SJCRH30 (cell line): ENCODE measurements at regions not wholly inside any gene's neighbourhood (a gene's known extent, or its start where the extent isn't known, plus 50 kb on each side); places are given as distances from the start of the nearest gene placed in this dataset.
"Not testable (repeated sequence)": the region's sequence is repeated elsewhere in the genome, so short reads cannot be mapped to it uniquely, and the experiment has no call there.

ENCODE experiments used
- DNase-seq, 2 experiments: peaks; one replicate each; pipeline ENCODE4 v3.0.0-alpha.2; 2015 to 2020
- H3K27ac ChIP-seq: fragments of 250-450 bp; sonication (Bioruptor Pico); 2 replicates; pipeline ENCODE4 v1.5.1; 2020; ENCODE audit warnings: mild to moderate bottlenecking, moderate library complexity
- H3K27me3 ChIP-seq: fragments of 250-450 bp; sonication (Bioruptor Pico); 2 replicates; pipeline ENCODE4 v1.5.1; 2020; ENCODE audit warnings: mild to moderate bottlenecking, moderate library complexity
- H3K36me3 ChIP-seq: fragments of 250-450 bp; sonication (Bioruptor Pico); 2 replicates; pipeline ENCODE4 v1.5.1; 2020; ENCODE audit warnings: mild to moderate bottlenecking, moderate library complexity
- H3K4me1 ChIP-seq: fragments of 250-450 bp; sonication (Bioruptor Pico); 2 replicates; pipeline ENCODE4 v1.5.1; 2020; ENCODE audit warnings: mild to moderate bottlenecking, moderate library complexity
- H3K4me3 ChIP-seq: fragments of 250-450 bp; sonication (Bioruptor Pico); 2 replicates; pipeline ENCODE4 v1.5.1; 2020; ENCODE audit warnings: mild to moderate bottlenecking, moderate library complexity
- H3K9me3 ChIP-seq: fragments of 250-450 bp; sonication (Bioruptor Pico); replicated peaks from 2 replicates; pipeline ENCODE4 v1.5.1; 2020; ENCODE audit warnings: mild to moderate bottlenecking, moderate library complexity

- no peaks in the 10 kb centered on the region for H3K36me3 ChIP-seq
- H3K9me3 ChIP-seq: no peaks in the 10 kb centered on the region
- DNase-seq: no peak
- no peak overlapping the region for H3K4me3 ChIP-seq
- no peak overlapping the region for H3K27ac ChIP-seq
- H3K4me1 ChIP-seq: no peaks in the 10 kb centered on the region
- no peaks in the 10 kb centered on the region for H3K27me3 ChIP-seq
Measured at GRCh38 chr18:22065311-22065710, 104.1 kb upstream of the GATA6 start.

GRCh38 chr18:22066083-22066485 lies 103.3 kb upstream of the GATA6 start:
- DNase-seq: no peak
- H3K9me3 ChIP-seq: no peaks in the 10 kb centered on the region
- no peak overlapping the region for H3K27ac ChIP-seq
- no peaks in the 10 kb centered on the region for H3K4me1 ChIP-seq
- no peak overlapping the region for H3K4me3 ChIP-seq
- H3K27me3 ChIP-seq: no peaks in the 10 kb centered on the region
- no peaks in the 10 kb centered on the region for H3K36me3 ChIP-seq

GRCh38 chr18:22067109-22067508 lies 102.3 kb upstream of the GATA6 start:
- Histone ChIP-seq H3K4me1 (no peaks in the 10 kb centered on the region), H3K27me3 (no peaks in the 10 kb centered on the region), H3K36me3 (no peaks in the 10 kb centered on the region), H3K9me3 (no peaks in the 10 kb centered on the region), H3K27ac (no peak overlapping the region), H3K4me3 (no peak overlapping the region)
- DNase-seq: no peak

GRCh38 chr18:22067682-22068081 lies 101.7 kb upstream of the GATA6 start:
- no peaks in the 10 kb centered on the region for H3K27me3 ChIP-seq
- H3K27ac ChIP-seq: no peak overlapping the region
- no peaks in the 10 kb centered on the region for H3K4me1 ChIP-seq
- no peak for DNase-seq
- H3K9me3 ChIP-seq: no peaks in the 10 kb centered on the region
- H3K36me3 ChIP-seq: no peaks in the 10 kb centered on the region
- no peak overlapping the region for H3K4me3 ChIP-seq

GRCh38 chr18:22068784-22069183 lies 100.6 kb upstream of the GATA6 start:
- H3K4me1 ChIP-seq, H3K27me3 ChIP-seq, H3K4me3 ChIP-seq, DNase-seq, H3K9me3 ChIP-seq, H3K27ac ChIP-seq, H3K36me3 ChIP-seq: not testable (repeated sequence)

- H3K36me3 ChIP-seq: no peaks in the 10 kb centered on the region
- no peaks in the 10 kb centered on the region for H3K27me3 ChIP-seq
- no peak overlapping the region for H3K27ac ChIP-seq
- H3K4me3 ChIP-seq: no peak overlapping the region
- DNase-seq: no peak
- H3K9me3 ChIP-seq: no peaks in the 10 kb centered on the region
- no peaks in the 10 kb centered on the region for H3K4me1 ChIP-seq
Measured at GRCh38 chr18:22069916-22070315, 99.5 kb upstream of the GATA6 start.

- H3K9me3 ChIP-seq: no peaks in the 10 kb centered on the region
- no peak overlapping the region for H3K27ac ChIP-seq
- no peaks in the 10 kb centered on the region for H3K4me1 ChIP-seq
- DNase-seq: no peak
- no peaks in the 10 kb centered on the region for H3K36me3 ChIP-seq
- H3K4me3 ChIP-seq: no peak overlapping the region
- H3K27me3 ChIP-seq: no peaks in the 10 kb centered on the region
Measured at GRCh38 chr18:22073411-22073810, 96.0 kb upstream of the GATA6 start.

- H3K4me1 ChIP-seq: no peaks in the 10 kb centered on the region
- H3K4me3 ChIP-seq: no peak overlapping the region
- H3K27ac ChIP-seq: no peak overlapping the region
- H3K36me3 ChIP-seq: no peaks in the 10 kb centered on the region
- no peaks in the 10 kb centered on the region for H3K27me3 ChIP-seq
- no peaks in the 10 kb centered on the region for H3K9me3 ChIP-seq
- DNase-seq: no peak
Measured at GRCh38 chr18:22074282-22075070, 94.9 kb upstream of the GATA6 start.

GRCh38 chr18:22080035-22080434 lies 89.4 kb upstream of the GATA6 start:
- Histone ChIP-seq H3K4me3 (no peak overlapping the region), H3K4me1 (no peaks in the 10 kb centered on the region), H3K9me3 (no peaks in the 10 kb centered on the region), H3K27ac (no peak overlapping the region), H3K36me3 (no peaks in the 10 kb centered on the region), H3K27me3 (no peaks in the 10 kb centered on the region)
- no peak for DNase-seq

- no peak for DNase-seq
- H3K4me1 ChIP-seq: no peaks in the 10 kb centered on the region
Measured at GRCh38 chr18:22082408-22082807, 87.0 kb upstream of the GATA6 start.

GRCh38 chr18:22084547-22084946 lies 84.8 kb upstream of the GATA6 start:
- H3K4me1 ChIP-seq: no peaks in the 10 kb centered on the region
- H3K27me3 ChIP-seq: no peaks in the 10 kb centered on the region
- no peak overlapping the region for H3K4me3 ChIP-seq
- H3K9me3 ChIP-seq: no peaks in the 10 kb centered on the region
- H3K27ac ChIP-seq: no peak overlapping the region
- H3K36me3 ChIP-seq: no peaks in the 10 kb centered on the region
- no peak for DNase-seq

More at GRCh38 chr18:22082408-22082807, 87.0 kb upstream of the GATA6 start:
- H3K36me3 ChIP-seq: no peaks in the 10 kb centered on the region
- H3K27me3 ChIP-seq: no peaks in the 10 kb centered on the region
- no peaks in the 10 kb centered on the region for H3K9me3 ChIP-seq
- H3K27ac ChIP-seq: no peak overlapping the region
- H3K4me3 ChIP-seq: no peak overlapping the region

- no peak for DNase-seq
- Histone ChIP-seq H3K27me3 (no peaks in the 10 kb centered on the region), H3K4me1 (no peaks in the 10 kb centered on the region), H3K9me3 (no peaks in the 10 kb centered on the region), H3K4me3 (no peak overlapping the region), H3K27ac (no peak overlapping the region), H3K36me3 (no peaks in the 10 kb centered on the region)
Measured at GRCh38 chr18:22086973-22087372, 82.4 kb upstream of the GATA6 start.

- H3K4me3 ChIP-seq: no peak overlapping the region
- no peaks in the 10 kb centered on the region for H3K9me3 ChIP-seq
- no peaks in the 10 kb centered on the region for H3K4me1 ChIP-seq
- DNase-seq: no peak
- no peak overlapping the region for H3K27ac ChIP-seq
- H3K36me3 ChIP-seq: no peaks in the 10 kb centered on the region
- H3K27me3 ChIP-seq: no peaks in the 10 kb centered on the region
Measured at GRCh38 chr18:22088029-22088428, 81.4 kb upstream of the GATA6 start.

- H3K4me3 ChIP-seq: no peak overlapping the region
- no peak overlapping the region for H3K27ac ChIP-seq
- H3K36me3 ChIP-seq: no peaks in the 10 kb centered on the region
- no peaks in the 10 kb centered on the region for H3K9me3 ChIP-seq
- no peaks in the 10 kb centered on the region for H3K4me1 ChIP-seq
- H3K27me3 ChIP-seq: no peaks in the 10 kb centered on the region
- no peak for DNase-seq
Measured at GRCh38 chr18:22088996-22089640, 80.3 kb upstream of the GATA6 start.

- Histone ChIP-seq H3K4me3 (no peak overlapping the region), H3K27me3 (no peaks in the 10 kb centered on the region), H3K36me3 (no peaks in the 10 kb centered on the region), H3K9me3 (no peaks in the 10 kb centered on the region), H3K4me1 (no peaks in the 10 kb centered on the region), H3K27ac (no peak overlapping the region)
- no peak for DNase-seq
Measured at GRCh38 chr18:22091341-22091740, 78.0 kb upstream of the GATA6 start.
